ENCODE measurements at regions not wholly inside any gene's neighbourhood (a gene's known extent, or its start where the extent isn't known, plus 50 kb on each side); places are given as distances from the start of the nearest gene placed in this dataset.

DNA sequence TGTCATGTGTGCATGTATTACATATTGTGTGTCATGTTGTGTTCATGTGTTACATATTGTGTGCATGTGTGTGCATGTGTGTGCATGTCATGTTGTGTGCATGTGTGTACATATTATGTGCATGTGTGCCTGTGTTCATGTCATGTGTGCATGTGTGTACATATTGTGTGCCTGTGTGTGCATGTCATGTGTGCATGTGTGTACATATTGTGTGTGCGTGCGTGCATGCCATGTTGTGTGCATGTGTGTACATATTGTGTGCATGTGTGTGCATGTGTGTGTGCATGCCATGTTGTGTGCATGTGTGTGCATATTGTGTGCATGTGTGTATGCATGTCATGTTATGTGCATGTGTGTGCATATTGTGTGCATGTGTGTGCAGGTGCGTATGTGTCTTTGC, 267.1 kb downstream of the EIPR1 start:
- no peak for TF ChIP-seq POLR2A (IDR thresholded peaks at IDR 0.05)
- TF ChIP-seq, protein P1, sequence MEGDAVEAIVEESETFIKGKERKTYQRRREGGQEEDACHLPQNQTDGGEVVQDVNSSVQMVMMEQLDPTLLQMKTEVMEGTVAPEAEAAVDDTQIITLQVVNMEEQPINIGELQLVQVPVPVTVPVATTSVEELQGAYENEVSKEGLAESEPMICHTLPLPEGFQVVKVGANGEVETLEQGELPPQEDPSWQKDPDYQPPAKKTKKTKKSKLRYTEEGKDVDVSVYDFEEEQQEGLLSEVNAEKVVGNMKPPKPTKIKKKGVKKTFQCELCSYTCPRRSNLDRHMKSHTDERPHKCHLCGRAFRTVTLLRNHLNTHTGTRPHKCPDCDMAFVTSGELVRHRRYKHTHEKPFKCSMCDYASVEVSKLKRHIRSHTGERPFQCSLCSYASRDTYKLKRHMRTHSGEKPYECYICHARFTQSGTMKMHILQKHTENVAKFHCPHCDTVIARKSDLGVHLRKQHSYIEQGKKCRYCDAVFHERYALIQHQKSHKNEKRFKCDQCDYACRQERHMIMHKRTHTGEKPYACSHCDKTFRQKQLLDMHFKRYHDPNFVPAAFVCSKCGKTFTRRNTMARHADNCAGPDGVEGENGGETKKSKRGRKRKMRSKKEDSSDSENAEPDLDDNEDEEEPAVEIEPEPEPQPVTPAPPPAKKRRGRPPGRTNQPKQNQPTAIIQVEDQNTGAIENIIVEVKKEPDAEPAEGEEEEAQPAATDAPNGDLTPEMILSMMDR (IDR thresholded peaks at IDR 0.05): no peak

Measured in uterus (tissue), 2 donors.